Hepatocyte (in vitro differentiated cells): ENCODE measurements at regions not wholly inside any gene's neighbourhood (a gene's known extent, or its start where the extent isn't known, plus 50 kb on each side); places are given as distances from the start of the nearest gene placed in this dataset.

Experiments used
- DNase-seq: peaks from one replicate; pipeline ENCODE4 v3.0.0-alpha.2; 2016; ENCODE audit warnings: low spot score
- H2AFZ ChIP-seq: fragments of 200-600 bp; sonication (generic); 2 replicates; pipeline ENCODE4 v1.6.0; 2016; ENCODE audit warnings: antibody characterized with exemption, mild to moderate bottlenecking
- H3K27ac ChIP-seq: fragments of 200-600 bp; sonication (generic); 2 replicates; pipeline ENCODE4 v1.5.1; 2016; ENCODE audit warnings: mild to moderate bottlenecking
- H3K27me3 ChIP-seq: fragments of 200-600 bp; sonication (generic); 2 replicates; pipeline ENCODE4 v1.6.1; 2016
- H3K36me3 ChIP-seq: fragments of 200-600 bp; sonication (generic); replicated peaks from 2 replicates; pipeline ENCODE4 v1.5.1; 2016; ENCODE audit warnings: low read depth; ENCODE audit not compliant: insufficient read depth
- H3K4me1 ChIP-seq: fragments of 200-600 bp; sonication (generic); 2 replicates; pipeline ENCODE4 v1.5.1; 2016; ENCODE audit warnings: mild to moderate bottlenecking, moderate library complexity; ENCODE audit not compliant: insufficient read depth
- H3K4me2 ChIP-seq: fragments of 200-600 bp; sonication (generic); 2 replicates; pipeline ENCODE4 v1.6.0; 2016
- H3K4me3 ChIP-seq: fragments of 200-600 bp; sonication (generic); 2 replicates; pipeline ENCODE4 v1.5.1; 2016; ENCODE audit warnings: mild to moderate bottlenecking
- H3K79me2 ChIP-seq: fragments of 200-600 bp; sonication (generic); 2 replicates; pipeline ENCODE4 v1.6.0; 2017; ENCODE audit warnings: mild to moderate bottlenecking
- H3K9me2 ChIP-seq: fragments of 200-600 bp; sonication (generic); replicated peaks from 2 replicates; pipeline ENCODE4 v1.6.0; 2017; ENCODE audit warnings: mild to moderate bottlenecking; ENCODE audit not compliant: insufficient read depth
- H3K9me3 ChIP-seq: fragments of 200-600 bp; sonication (generic); 2 replicates; pipeline ENCODE4 v1.5.1; 2016; ENCODE audit warnings: low read depth, mild to moderate bottlenecking
- H4K20me1 ChIP-seq: fragments of 200-600 bp; sonication (generic); 2 replicates; pipeline ENCODE4 v1.6.0; 2016; ENCODE audit warnings: mild to moderate bottlenecking; ENCODE audit not compliant: insufficient read depth, poor library complexity, severe bottlenecking
- EZH2 ChIP-seq: fragments of 200-600 bp; sonication (generic); IDR thresholded peaks from 2 replicates; pipeline ENCODE4 v1.6.1; 2016; ENCODE audit warnings: antibody characterized with exemption, mild to moderate bottlenecking, borderline replicate concordance
- EZH2phosphoT487 ChIP-seq: fragments of 200-600 bp; sonication (generic); IDR thresholded peaks from one replicate; pipeline ENCODE4 v1.6.1; 2018; ENCODE audit warnings: antibody characterized with exemption, mild to moderate bottlenecking, low read depth, moderate library complexity; ENCODE audit not compliant: unreplicated experiment, severe bottlenecking
- WGBS: methylation state at CpG from one replicate; pipeline ENCODE4 v1.1.6; 2016; ENCODE audit warnings: low lambda C conversion rate; ENCODE audit errors: missing lambda C conversion rate; 5-methylcytosine and 5-hydroxymethylcytosine counted together
- TF ChIP-seq, protein P1 (sequence below): fragments of 200-600 bp; sonication (generic); IDR thresholded peaks from 2 replicates; pipeline ENCODE4 v1.5.1; 2016; ENCODE audit warnings: antibody characterized with exemption, mild to moderate bottlenecking; ENCODE audit not compliant: poor library complexity

DNA sequence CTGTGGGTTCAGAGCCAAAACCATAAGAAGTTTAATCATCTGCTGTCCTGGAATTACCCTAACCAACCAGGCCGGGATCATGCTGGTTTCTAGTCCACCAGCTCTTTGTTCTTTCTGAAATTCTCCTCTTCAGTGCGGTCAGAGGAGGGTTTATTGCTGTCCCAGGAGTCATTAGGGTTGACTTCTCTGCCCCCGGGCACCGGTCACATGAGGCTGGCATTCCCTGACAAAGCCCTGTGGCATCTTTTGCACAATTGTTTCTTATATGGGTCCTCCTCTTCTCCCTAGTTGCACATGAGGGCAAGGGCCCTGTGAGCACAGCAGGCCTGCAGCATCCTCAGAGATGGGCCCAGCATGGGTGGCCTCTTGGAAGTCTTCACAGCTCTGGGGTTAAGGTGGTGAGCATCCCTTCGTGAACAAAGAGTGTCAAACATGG lies 243.9 kb downstream of the IRF8 start:
- WGBS: 87% methylated on average over 5 of the region's 5 CpGs
- Histone ChIP-seq H3K36me3 (no peaks in the 10 kb centered on the region), H3K4me2 (no peak overlapping the region), H3K4me1 (peaks cover under 1% of the 10 kb centered on the region), H3K4me3 (no peak overlapping the region), H3K27me3 (no peaks in the 10 kb centered on the region), H3K27ac (no peak overlapping the region), H3K9me3 (no peaks in the 10 kb centered on the region), H2AFZ (no peak overlapping the region), H4K20me1 (no peaks in the 10 kb centered on the region), H3K9me2 (no peaks in the 10 kb centered on the region), H3K79me2 (no peaks in the 10 kb centered on the region)
- TF ChIP-seq, protein P1, sequence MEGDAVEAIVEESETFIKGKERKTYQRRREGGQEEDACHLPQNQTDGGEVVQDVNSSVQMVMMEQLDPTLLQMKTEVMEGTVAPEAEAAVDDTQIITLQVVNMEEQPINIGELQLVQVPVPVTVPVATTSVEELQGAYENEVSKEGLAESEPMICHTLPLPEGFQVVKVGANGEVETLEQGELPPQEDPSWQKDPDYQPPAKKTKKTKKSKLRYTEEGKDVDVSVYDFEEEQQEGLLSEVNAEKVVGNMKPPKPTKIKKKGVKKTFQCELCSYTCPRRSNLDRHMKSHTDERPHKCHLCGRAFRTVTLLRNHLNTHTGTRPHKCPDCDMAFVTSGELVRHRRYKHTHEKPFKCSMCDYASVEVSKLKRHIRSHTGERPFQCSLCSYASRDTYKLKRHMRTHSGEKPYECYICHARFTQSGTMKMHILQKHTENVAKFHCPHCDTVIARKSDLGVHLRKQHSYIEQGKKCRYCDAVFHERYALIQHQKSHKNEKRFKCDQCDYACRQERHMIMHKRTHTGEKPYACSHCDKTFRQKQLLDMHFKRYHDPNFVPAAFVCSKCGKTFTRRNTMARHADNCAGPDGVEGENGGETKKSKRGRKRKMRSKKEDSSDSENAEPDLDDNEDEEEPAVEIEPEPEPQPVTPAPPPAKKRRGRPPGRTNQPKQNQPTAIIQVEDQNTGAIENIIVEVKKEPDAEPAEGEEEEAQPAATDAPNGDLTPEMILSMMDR: no peak
- no peak for TF ChIP-seq EZH2
- no peak for TF ChIP-seq EZH2phosphoT487
- DNase-seq: no peak

GRCh38 chr16:86143666-86144065 lies 244.7 kb downstream of the IRF8 start:
- TF ChIP-seq, protein P1: no peak
- TF ChIP-seq EZH2 (no peak), EZH2phosphoT487 (no peak)
- Histone ChIP-seq H3K9me3 (no peaks in the 10 kb centered on the region), H3K4me1 (no peaks in the 10 kb centered on the region), H3K4me3 (no peak overlapping the region), H3K9me2 (no peaks in the 10 kb centered on the region), H3K27me3 (no peaks in the 10 kb centered on the region), H3K36me3 (no peaks in the 10 kb centered on the region), H4K20me1 (no peaks in the 10 kb centered on the region), H2AFZ (no peak overlapping the region), H3K27ac (no peak overlapping the region), H3K4me2 (no peak overlapping the region), H3K79me2 (no peaks in the 10 kb centered on the region)
- DNase-seq: no peak
- WGBS: 76% methylated on average over 4 of the region's 4 CpGs

- Histone ChIP-seq H3K9me2 (no peaks in the 10 kb centered on the region), H3K79me2 (no peaks in the 10 kb centered on the region), H3K4me2 (no peak overlapping the region), H2AFZ (no peak overlapping the region), H3K36me3 (no peaks in the 10 kb centered on the region), H3K27me3 (no peaks in the 10 kb centered on the region), H3K4me3 (no peak overlapping the region), H3K4me1 (no peaks in the 10 kb centered on the region), H4K20me1 (no peaks in the 10 kb centered on the region), H3K27ac (no peak overlapping the region), H3K9me3 (no peaks in the 10 kb centered on the region)
- TF ChIP-seq EZH2phosphoT487 (no peak), EZH2 (no peak)
- TF ChIP-seq, protein P1: no peak
- WGBS: 71% methylated on average over 1 of the region's 1 CpG
- DNase-seq: no peak
Observed at GRCh38 chr16:86145669-86146068, 246.7 kb downstream of the IRF8 start.
